Gastrocnemius medialis (tissue), 4 donors: ENCODE measurements at regions not wholly inside any gene's neighbourhood (a gene's known extent, or its start where the extent isn't known, plus 50 kb on each side); places are given as distances from the start of the nearest gene placed in this dataset.

Experiments
- ATAC-seq, 2 donors: fragments of 150-250 bp; one replicate each; pipeline ENCODE4 v1.9.1; 2016
- DNase-seq, 2 donors: peaks; one replicate each; pipeline ENCODE4 v3.0.0-alpha.2; 2019
- H3K27ac ChIP-seq, 4 donors: fragments of 200-600 bp; sonication (generic); 1 replicate in 1 of 4; 2 replicates in 3 of 4; pipeline ENCODE4 v1.5.1; 2016 to 2018; ENCODE audit warnings: mild to moderate bottlenecking in 2 of 4, moderate library complexity in 1 of 4
- H3K27me3 ChIP-seq, 3 donors: fragments of 200-600 bp; sonication (generic) in 2 of 3; 1 replicate in 1 of 3; 2 replicates in 2 of 3; pipeline versions ENCODE4 v1.5.1 to v1.6.0; 2016 to 2019; ENCODE audit warnings: mild to moderate bottlenecking in 1 of 3, moderate library complexity in 1 of 3
- H3K36me3 ChIP-seq, 2 donors: fragments of 200-600 bp; sonication (generic) in 1 of 2; one replicate each; pipeline ENCODE4 v1.5.1; 2017 to 2018
- H3K4me1 ChIP-seq, 2 donors: fragments of 200-600 bp; sonication (generic) in 1 of 2; one replicate each; pipeline ENCODE4 v1.5.1; 2016 to 2017; ENCODE audit warnings: mild to moderate bottlenecking in 2 of 2
- H3K4me3 ChIP-seq, 4 donors: fragments of 200-600 bp; sonication (generic) in 3 of 4; 1 replicate in 1 of 4; 2 replicates in 3 of 4; pipeline ENCODE4 v1.5.1; 2016 to 2019; ENCODE audit warnings: mild to moderate bottlenecking in 2 of 4
- H3K9me3 ChIP-seq, 3 donors: fragments of 200-600 bp; sonication (generic) in 2 of 3; 1 replicate in 1 of 3; 2 replicates in 2 of 3; pipeline ENCODE4 v1.5.1; 2016 to 2019
- POLR2A ChIP-seq, 2 donors: fragments of 450-650 bp; IDR thresholded peaks; one replicate each; pipeline ENCODE4 v1.6.1; 2017; ENCODE audit warnings: antibody characterized with exemption in 2 of 2, mild to moderate bottlenecking in 2 of 2, moderate library complexity in 2 of 2
- in situ Hi-C, 4 donors: fragments of 200-750 bp; cut with MboI; loops; one replicate each; pipeline versions ENCODE4 v1.15.0 to v1.8.0; 2017; ENCODE audit warnings: low sequenced_read_pairs in 4 of 4
- intact Hi-C: fragments of 100-400 bp; cut with DNase I; formaldehyde crosslinking; loops from one replicate; pipeline ENCODE4 v1.15.1; 2023; ENCODE audit warnings: low total_unique reads
- TF ChIP-seq, protein P1 (sequence below), 5 experiments: fragments of 450-650 bp in 3 of 5; fragments of 200-600 bp in 2 of 5; sonication (generic) in 2 of 5; IDR thresholded peaks in 4 of 5; conservative IDR thresholded peaks in 1 of 5; 1 replicate in 4 of 5; 2 replicates in 1 of 5; pipeline ENCODE4 v1.5.1; 2016 to 2019; ENCODE audit warnings: antibody characterized with exemption in 5 of 5, mild to moderate bottlenecking in 3 of 5, moderate library complexity in 3 of 5

DNA sequence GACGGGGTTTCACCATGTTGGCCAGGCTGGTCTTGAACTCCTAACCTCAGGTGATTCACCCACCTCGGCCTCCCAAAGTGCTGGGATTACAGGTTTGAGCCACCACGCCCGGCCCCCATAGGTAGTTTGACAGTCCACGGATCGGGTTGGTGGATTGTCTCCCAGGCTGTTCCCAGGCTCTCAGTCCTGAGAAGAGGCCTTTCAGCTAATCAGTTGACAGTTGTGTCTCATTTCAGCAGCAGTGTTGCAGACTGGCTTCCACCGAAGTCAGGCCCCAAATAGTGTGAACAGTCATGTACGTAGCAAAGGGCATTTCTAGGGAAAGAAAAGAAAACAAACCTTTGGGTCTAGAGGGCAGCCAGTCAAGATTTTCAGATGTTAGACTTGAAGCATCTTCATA, 102.4 kb upstream of the TLR3 start:
- Histone ChIP-seq H3K36me3 (no peaks in the 10 kb centered on the region), H3K4me3 (no peak overlapping the region), H3K4me1 (no peaks in the 10 kb centered on the region), H3K27me3 (no peaks in the 10 kb centered on the region), H3K9me3 (no peaks in the 10 kb centered on the region), H3K27ac (peak overlapping the region in 1 of 4 donors; percentile 54)
- no peak for DNase-seq
- TF ChIP-seq, protein P1, sequence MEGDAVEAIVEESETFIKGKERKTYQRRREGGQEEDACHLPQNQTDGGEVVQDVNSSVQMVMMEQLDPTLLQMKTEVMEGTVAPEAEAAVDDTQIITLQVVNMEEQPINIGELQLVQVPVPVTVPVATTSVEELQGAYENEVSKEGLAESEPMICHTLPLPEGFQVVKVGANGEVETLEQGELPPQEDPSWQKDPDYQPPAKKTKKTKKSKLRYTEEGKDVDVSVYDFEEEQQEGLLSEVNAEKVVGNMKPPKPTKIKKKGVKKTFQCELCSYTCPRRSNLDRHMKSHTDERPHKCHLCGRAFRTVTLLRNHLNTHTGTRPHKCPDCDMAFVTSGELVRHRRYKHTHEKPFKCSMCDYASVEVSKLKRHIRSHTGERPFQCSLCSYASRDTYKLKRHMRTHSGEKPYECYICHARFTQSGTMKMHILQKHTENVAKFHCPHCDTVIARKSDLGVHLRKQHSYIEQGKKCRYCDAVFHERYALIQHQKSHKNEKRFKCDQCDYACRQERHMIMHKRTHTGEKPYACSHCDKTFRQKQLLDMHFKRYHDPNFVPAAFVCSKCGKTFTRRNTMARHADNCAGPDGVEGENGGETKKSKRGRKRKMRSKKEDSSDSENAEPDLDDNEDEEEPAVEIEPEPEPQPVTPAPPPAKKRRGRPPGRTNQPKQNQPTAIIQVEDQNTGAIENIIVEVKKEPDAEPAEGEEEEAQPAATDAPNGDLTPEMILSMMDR (IDR thresholded peaks at IDR 0.05 in 4 of 5, conservative IDR thresholded peaks at IDR 0.05 in 1 of 5): no peak
- TF ChIP-seq POLR2A (IDR thresholded peaks at IDR 0.05): no peak
- in situ Hi-C loops (no loop called here), intact Hi-C loops (no loop called here)
- no peak for ATAC-seq

DNA sequence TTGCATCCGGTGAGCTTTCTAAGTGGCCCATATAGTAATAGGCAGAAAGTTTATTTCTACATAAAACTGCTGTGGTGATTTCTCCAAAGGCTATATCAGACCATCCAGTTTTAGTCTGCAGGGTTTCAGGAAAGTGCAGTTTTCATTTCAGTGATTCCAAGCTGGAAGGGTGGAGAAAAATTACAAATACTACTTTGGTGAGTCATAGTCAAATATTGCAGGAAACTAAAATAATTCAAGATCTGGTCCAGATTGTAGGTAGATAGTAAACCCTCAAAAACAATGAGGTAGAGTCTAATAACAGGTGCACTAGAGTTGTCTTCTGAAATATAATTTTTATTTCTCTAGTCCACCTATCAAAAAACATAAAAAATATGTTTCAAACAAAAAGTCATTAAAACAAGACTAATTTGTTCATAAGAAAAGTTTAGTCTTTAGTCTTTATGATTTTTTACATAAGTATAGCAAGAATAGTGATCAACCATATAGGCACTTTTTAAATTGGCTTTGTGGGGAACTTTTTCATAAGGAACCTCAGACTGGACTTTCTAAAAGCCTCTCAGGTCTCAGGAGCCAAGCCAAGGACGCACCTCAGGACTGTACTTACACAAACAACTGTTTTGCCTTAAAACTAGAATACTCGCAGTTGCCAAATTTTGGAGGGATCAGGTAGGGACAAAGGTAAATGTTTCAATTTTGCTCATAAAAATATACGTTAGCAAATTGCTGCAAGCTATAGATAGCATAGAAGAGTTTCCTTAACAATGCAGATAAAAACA, 101.8 kb upstream of the TLR3 start:
- ATAC-seq: no peak

DNA sequence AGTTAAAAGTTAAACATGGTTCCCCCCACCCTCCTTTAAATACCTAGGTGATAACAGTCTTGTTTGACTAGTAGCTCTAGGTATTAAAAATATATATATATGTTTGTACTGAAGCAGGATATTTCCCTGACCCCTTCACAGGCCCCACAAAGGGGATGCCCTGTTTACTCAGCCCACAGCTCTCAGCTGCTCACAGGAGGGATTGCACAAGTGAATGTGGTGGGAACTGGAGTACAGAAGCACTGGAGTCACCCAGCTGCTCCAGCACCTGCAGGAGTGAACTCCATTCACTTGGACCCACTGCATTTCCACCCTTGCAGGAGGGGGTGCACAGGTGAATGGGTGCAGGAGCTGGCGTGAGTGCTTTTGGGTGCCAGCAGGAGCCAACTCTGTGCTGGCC, 99.3 kb upstream of the TLR3 start:
- Histone ChIP-seq H3K36me3 (no peaks in the 10 kb centered on the region), H3K4me3 (no peak overlapping the region), H3K9me3 (no peaks in the 10 kb centered on the region), H3K27ac (no peak overlapping the region), H3K27me3 (no peaks in the 10 kb centered on the region), H3K4me1 (no peaks in the 10 kb centered on the region)
- no peak for ATAC-seq
- DNase-seq: no peak
- TF ChIP-seq POLR2A (IDR thresholded peaks at IDR 0.05): no peak
- TF ChIP-seq, protein P1 (IDR thresholded peaks at IDR 0.05 in 4 of 5, conservative IDR thresholded peaks at IDR 0.05 in 1 of 5): no peak
- intact Hi-C loops: no loop called here
- in situ Hi-C loops: no loop called here

More for the DNA sequence above, 101.8 kb upstream of the TLR3 start:
- no peaks in the 10 kb centered on the region for H3K4me1 ChIP-seq
- DNase-seq: no peak
- no peak for TF ChIP-seq POLR2A (IDR thresholded peaks at IDR 0.05)
- TF ChIP-seq, protein P1 (IDR thresholded peaks at IDR 0.05 in 4 of 5, conservative IDR thresholded peaks at IDR 0.05 in 1 of 5): no peak
- H3K4me3 ChIP-seq: no peak overlapping the region
- H3K27me3 ChIP-seq: no peaks in the 10 kb centered on the region
- H3K27ac ChIP-seq: peak overlapping the region in 1 of 4 donors; percentile 54
- intact Hi-C loops (no loop called here), in situ Hi-C loops (no loop called here)
- no peaks in the 10 kb centered on the region for H3K9me3 ChIP-seq
- H3K36me3 ChIP-seq: no peaks in the 10 kb centered on the region

DNA sequence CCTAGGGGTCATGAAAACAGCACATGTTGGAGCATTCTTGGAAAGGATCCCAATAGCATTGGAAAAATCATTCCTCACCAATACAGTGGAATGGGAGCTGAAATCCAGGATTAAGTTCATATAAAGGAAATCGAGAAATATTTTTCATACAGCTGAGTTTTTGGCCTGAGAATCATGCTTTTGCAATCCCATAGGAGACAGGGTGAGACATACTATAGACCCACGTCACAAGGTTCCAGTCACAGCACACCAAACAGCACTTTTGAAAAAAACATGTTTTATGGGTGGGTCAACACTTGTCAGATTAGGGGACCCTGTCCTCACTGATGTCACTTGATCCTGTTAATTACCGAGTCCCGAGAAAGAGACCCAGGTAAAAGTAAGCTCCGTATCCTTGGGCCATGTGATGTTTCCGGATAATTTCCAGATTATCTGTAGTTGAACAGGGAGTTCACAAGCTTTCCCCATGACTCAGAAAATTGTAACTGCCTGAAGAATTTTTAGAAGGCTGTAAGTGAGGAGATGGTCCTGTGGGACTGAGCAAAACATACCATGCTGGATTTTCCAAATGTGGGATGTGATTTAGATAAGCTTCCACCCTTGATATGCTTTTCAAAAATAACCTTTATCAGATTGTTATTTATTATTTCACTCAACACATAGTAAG, 80.9 kb upstream of the TLR3 start:
- peaks cover 0 to 5% (median 0%) of the 10 kb centered on the region in 3 donors for H3K9me3 ChIP-seq
- in situ Hi-C loops: no loop called here
- H3K36me3 ChIP-seq: no peaks in the 10 kb centered on the region
- H3K4me3 ChIP-seq: no peak overlapping the region
- no peak overlapping the region for H3K27ac ChIP-seq
- intact Hi-C loops: no loop called here
- H3K4me1 ChIP-seq: no peaks in the 10 kb centered on the region
- ATAC-seq (no peak), DNase-seq (no peak)
- no peaks in the 10 kb centered on the region for H3K27me3 ChIP-seq
- no peak for TF ChIP-seq POLR2A (IDR thresholded peaks at IDR 0.05)
- TF ChIP-seq, protein P1 (IDR thresholded peaks at IDR 0.05 in 4 of 5, conservative IDR thresholded peaks at IDR 0.05 in 1 of 5): no peak
